GM12864 (cell line): ENCODE measurements at regions not wholly inside any gene's neighbourhood (a gene's known extent, or its start where the extent isn't known, plus 50 kb on each side); places are given as distances from the start of the nearest gene placed in this dataset.

Experiments used
- DNase-seq: peaks from one replicate; pipeline ENCODE4 v3.0.0-alpha.2; 2011; ENCODE audit warnings: low read depth
- H3K4me3 ChIP-seq: 2 replicates; pipeline ENCODE4 v1.5.1; 2011; ENCODE audit warnings: mild to moderate bottlenecking, low read depth, low read length, control low read depth
- TF ChIP-seq, protein P1 (sequence below): IDR thresholded peaks from 2 replicates; pipeline ENCODE4 v1.5.1; 2011; ENCODE audit warnings: low read depth, mild to moderate bottlenecking, moderate library complexity, low read length, control low read depth, inconsistent platforms; ENCODE audit errors: missing control alignments

DNA sequence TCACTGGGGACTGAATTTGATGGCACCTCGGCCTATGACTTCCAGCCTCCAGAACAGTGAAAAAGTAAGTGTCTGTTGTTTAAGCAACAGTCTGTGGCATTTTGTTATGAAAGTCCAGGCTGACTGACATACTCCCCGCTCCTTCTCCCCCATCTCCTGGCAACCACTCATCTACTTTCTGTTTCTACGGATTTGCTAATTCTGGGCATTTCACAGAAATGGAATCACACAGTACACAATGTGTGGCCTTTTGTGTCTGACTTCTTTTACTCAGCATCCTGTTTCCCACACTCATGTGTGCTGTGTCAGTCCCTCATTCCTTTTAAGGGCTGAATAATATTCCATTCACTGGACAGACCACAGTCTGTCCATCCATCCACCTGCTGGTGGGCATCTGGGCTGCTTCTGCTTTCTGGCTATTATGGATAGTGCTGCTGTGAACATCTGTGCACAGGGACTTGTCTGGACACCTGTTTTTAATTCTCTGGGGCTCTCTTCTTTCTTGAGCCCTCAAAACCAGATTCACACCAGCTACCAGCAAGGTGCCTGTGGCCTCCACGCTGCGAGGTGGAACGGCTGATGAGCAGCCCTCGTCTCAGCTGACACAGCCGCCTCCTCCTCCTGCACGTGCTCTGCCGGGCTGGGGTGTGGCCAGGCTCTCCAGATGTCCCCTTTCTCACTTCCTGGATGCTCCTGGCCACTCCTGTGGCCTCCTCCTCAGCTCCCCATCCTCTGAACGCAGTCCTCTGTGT lies 333.1 kb downstream of the CTTN start:
- DNase-seq = no peak
- no peak overlapping the region for H3K4me3 ChIP-seq
- TF ChIP-seq, protein P1, sequence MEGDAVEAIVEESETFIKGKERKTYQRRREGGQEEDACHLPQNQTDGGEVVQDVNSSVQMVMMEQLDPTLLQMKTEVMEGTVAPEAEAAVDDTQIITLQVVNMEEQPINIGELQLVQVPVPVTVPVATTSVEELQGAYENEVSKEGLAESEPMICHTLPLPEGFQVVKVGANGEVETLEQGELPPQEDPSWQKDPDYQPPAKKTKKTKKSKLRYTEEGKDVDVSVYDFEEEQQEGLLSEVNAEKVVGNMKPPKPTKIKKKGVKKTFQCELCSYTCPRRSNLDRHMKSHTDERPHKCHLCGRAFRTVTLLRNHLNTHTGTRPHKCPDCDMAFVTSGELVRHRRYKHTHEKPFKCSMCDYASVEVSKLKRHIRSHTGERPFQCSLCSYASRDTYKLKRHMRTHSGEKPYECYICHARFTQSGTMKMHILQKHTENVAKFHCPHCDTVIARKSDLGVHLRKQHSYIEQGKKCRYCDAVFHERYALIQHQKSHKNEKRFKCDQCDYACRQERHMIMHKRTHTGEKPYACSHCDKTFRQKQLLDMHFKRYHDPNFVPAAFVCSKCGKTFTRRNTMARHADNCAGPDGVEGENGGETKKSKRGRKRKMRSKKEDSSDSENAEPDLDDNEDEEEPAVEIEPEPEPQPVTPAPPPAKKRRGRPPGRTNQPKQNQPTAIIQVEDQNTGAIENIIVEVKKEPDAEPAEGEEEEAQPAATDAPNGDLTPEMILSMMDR = no peak

DNA sequence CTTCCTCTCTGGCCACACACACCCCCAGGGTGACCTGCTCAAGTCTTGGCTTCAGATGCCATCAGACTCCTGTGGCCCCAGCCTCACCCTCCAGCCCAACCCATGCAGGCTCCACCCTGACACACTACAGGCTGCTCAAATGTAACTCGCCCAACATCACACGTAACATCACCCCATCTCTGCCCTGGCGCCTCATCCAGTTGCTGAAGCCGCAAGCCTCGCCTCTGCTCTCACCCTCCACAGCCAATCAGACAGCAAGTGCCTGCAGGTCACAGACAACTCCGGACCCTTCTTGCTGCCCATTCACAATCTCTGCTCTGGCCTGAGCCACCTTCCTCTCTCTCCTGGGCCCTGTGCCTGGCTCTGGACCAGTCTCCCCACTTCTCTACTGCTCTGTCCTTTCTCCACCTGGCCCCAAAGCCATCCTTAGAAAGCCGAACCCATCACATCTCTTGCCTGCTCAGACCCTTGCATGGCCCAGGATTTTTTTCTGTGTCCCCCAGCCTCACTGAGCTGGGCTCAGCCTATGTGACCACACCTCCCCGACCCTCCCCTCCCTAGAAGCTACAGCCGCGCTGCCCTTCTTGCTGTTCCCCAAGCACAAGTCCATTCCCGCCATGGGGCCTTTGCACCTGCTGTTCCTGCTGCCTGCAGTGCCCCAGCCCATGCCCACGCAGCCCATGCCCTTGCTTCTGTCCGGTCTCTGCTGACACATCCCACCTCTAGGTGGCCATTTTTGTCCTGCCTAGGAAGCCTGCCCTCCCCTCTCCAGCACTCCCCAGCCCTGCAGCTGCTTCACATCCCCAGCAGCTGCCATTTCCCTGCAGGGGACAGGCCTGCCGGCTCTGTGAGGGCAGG lies 333.9 kb downstream of the CTTN start:
- TF ChIP-seq, protein P1 = no peak
- no peak for DNase-seq
- no peak overlapping the region for H3K4me3 ChIP-seq

DNA sequence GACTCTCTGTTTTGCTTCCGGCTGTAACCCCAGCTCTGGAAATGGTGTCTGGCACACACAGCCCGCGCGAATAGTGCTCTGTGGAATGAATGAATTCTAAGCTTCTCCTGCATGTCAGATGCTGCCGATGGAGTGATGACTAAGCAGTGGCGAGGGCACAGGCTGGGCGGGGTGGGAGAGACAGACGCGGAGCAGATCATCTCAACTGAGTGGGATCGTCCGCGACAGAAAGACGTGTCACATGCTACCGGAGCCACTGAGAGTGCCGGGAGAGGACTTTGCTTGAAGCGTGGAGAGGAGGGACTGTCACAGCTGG lies 334.5 kb downstream of the CTTN start:
- H3K4me3 ChIP-seq = no peak overlapping the region
- DNase-seq = no peak
- TF ChIP-seq, protein P1 = no peak

DNA sequence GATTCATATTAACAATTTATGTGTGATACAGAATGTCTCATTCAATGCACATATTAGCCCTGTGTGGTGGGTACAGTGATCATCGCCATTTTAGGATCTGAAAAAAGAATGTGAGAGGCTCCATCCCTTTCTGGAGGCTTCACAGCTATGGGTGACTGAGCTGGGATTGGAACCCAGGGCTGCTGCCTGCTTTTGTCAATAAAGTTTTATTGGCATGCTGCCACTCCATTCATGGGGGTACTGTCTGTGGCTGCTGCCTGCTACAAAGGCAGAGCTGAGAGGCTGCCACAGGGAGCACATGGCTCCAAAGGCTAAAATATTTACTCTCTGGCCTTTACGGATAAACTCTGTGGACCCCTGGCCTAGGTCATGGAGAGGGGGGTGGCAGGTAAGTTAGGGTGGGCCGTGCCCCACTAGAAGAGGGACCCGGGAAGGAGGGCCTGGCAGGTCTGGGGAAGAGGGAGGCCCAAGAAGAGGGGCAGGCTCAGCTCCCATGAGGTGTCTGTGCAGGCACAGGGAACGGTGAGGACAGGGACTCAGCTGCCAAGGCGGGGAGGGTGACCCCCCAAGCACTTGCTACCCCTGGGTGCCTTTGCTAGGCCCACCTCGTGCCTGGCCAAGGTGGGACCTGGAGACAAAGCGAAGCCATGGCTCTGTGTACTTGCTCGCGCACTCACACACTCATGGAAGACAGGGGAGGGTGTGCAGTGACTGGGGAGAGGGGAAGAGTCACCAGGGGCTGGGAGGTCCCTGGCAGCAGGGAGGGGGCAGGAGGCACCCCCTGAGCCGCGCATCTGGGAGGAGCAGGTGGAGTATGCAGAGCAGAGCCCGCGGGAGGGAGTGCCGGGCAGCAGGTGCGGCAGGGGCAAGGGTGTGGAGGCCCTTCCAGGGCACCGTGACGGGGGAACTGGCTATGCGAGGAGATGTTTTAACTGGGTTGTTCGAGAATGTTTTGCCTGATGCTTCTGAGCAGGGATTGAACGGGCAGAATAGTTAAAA lies 335.3 kb downstream of the CTTN start:
- no peak for DNase-seq
- no peak overlapping the region for H3K4me3 ChIP-seq
- TF ChIP-seq, protein P1 = no peak

DNA sequence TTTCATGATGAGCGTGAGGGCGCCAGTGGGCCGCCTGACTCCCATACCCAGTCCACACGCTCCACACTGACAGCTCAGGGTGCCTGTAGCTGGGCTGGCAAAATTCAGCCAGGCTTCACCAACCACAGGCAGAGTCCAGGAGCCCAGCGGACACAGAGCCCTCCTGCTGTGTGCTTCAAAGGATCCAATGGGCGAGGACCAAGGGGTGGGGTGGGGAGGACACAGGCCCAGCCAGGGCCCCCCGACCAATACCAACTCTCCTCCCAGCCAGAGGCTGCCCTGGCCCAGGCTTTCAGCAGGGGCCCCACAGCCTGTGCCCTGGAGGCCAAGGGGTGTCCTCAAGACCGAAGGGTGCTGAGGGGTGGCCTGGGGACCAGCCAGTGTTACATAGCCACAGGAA lies 336.1 kb downstream of the CTTN start:
- no peak overlapping the region for H3K4me3 ChIP-seq
- TF ChIP-seq, protein P1 = no peak

DNA sequence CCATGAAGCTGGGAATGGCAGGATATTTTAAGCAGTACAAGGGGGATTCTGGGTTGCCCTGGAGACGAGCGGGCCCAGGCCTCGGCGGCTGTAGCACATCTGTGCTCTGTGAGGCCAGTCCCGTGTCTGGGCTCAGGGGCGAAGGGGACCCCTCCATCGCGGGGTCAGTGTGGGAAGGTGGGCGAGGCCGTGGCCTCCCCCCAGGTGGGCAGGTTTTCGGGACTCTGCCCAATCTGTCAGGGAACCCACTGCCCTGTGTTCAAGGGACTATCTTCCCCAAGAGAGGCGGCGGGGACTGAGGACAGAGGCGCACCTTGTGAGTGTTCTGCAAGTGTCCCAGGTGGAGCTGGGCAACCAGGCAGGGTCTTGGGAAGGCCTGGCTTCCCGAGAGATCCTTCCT lies 336.6 kb downstream of the CTTN start:
- TF ChIP-seq, protein P1 = no peak
- DNase-seq = no peak
- H3K4me3 ChIP-seq = no peak overlapping the region

More for the DNA sequence above, 336.1 kb downstream of the CTTN start:
- DNase-seq = no peak
